HepG2 (cell line): ENCODE measurements at regions not wholly inside any gene's neighbourhood (a gene's known extent, or its start where the extent isn't known, plus 50 kb on each side); places are given as distances from the start of the nearest gene placed in this dataset.

Source experiments
- ATAC-seq: fragments of 200-7000 bp; cut with Tn5 transposase; 3 replicates; pipeline ENCODE4 v1.9.1; 2020; ENCODE audit warnings: mild to moderate bottlenecking, moderate library complexity
- BruUV-seq: library from RNA; stranded (reverse); fragments of 400-500 nt; replicated peaks from 2 replicates; lab custom pipeline; 2021; lab: Mats Ljungman, UMichigan
- CTCF ChIA-PET: fragments of 300-600 bp; formaldehyde crosslinking; extraction: SDS; loops from one replicate; lab custom pipeline; 2021; ENCODE audit warnings: low total read pairs, inconsistent platforms, low intra/inter-chr PET ratio; lab: Yijun Ruan, JAX
- POLR2A ChIA-PET: fragments of 350-600 bp; sonication (Branson Sonifier 250); formaldehyde crosslinking; loops from one replicate; lab custom pipeline; 2020; ENCODE audit warnings: antibody characterized with exemption, inconsistent platforms; lab: Yijun Ruan, JAX
- DNase-seq: peaks from one replicate; pipeline ENCODE4 v3.0.0-alpha.2; 2015; ENCODE audit warnings: low spot score
- FAIRE-seq: peaks from 3 replicates; lab custom pipeline; 2011; peaks lifted over from hg19 to GRCh38; lab: Jason Lieb, UNC
- H2AFZ ChIP-seq: one replicate; pipeline ENCODE4 v1.6.1; 2011; ENCODE audit warnings: low read length, inconsistent platforms
- H3K27ac ChIP-seq: fragments of 300-600 bp; 3 replicates; pipeline ENCODE4 v1.8.0; 2011; ENCODE audit warnings: mixed run types, mild to moderate bottlenecking, mixed read lengths, low read length, inconsistent platforms; ENCODE audit not compliant: insufficient read depth; ENCODE audit errors: extremely low read length
- H3K27me3 ChIP-seq, 2 experiments: fragments of 200-600 bp in 1 of 2; 2 replicates in 1 of 2; 3 replicates in 1 of 2; pipeline versions ENCODE4 v1.6.0 to v1.8.0; 2011; ENCODE audit warnings: low read length in 2 of 2, mild to moderate bottlenecking in 2 of 2, moderate library complexity in 2 of 2, inconsistent platforms in 1 of 2; ENCODE audit not compliant: insufficient read depth in 2 of 2, control insufficient read depth in 1 of 2
- H3K36me3 ChIP-seq, 2 experiments: fragments of 200-600 bp in 1 of 2; replicated peaks in 1 of 2; 2 replicates in 1 of 2; 3 replicates in 1 of 2; pipeline versions ENCODE4 v1.5.1 to v1.8.0; 2011; ENCODE audit warnings: low read length in 2 of 2, inconsistent platforms in 1 of 2; ENCODE audit not compliant: insufficient read depth in 2 of 2, control insufficient read depth in 1 of 2
- H3K4me1 ChIP-seq: 2 replicates; pipeline ENCODE4 v1.5.1; 2012; ENCODE audit warnings: low read length, inconsistent platforms; ENCODE audit not compliant: insufficient read depth
- H3K4me2 ChIP-seq: 2 replicates; pipeline ENCODE4 v1.6.0; 2011; ENCODE audit warnings: low read depth, low read length, inconsistent platforms
- H3K4me3 ChIP-seq, 3 experiments: fragments of 200-600 bp in 1 of 3; sonication (generic), shearing (Covaris generic) in 1 of 3; replicated peaks in 1 of 3; 2 replicates each; pipeline ENCODE4 v1.5.1; 2011 to 2016; ENCODE audit warnings: low read length in 3 of 3, inconsistent platforms in 2 of 3, low read depth in 2 of 3, mild to moderate bottlenecking in 2 of 3, control low read depth in 1 of 3, mixed read lengths in 1 of 3; ENCODE audit not compliant: insufficient read depth in 1 of 3
- H3K79me2 ChIP-seq: one replicate; pipeline ENCODE4 v1.6.1; 2011; ENCODE audit warnings: low read length, inconsistent platforms; ENCODE audit not compliant: insufficient read depth
- H3K9ac ChIP-seq: 2 replicates; pipeline ENCODE4 v1.6.0; 2011; ENCODE audit warnings: mild to moderate bottlenecking, low read depth, low read length, inconsistent platforms; ENCODE audit not compliant: insufficient read depth
- H3K9me3 ChIP-seq: 2 replicates; pipeline ENCODE4 v1.5.1; 2012; ENCODE audit warnings: mild to moderate bottlenecking, low read length
- H4K20me1 ChIP-seq: 2 replicates; pipeline ENCODE4 v1.6.0; 2011; ENCODE audit warnings: inconsistent platforms, mild to moderate bottlenecking, low read length, moderate library complexity; ENCODE audit not compliant: insufficient read depth
- ATRX ChIP-seq: sonication (generic); formaldehyde crosslinking; IDR thresholded peaks from 2 replicates; pipeline ENCODE4 v1.4.0; 2020; ENCODE audit warnings: missing genetic modification reagents, borderline replicate concordance
- IRX3 ChIP-seq: sonication (generic); formaldehyde crosslinking; IDR thresholded peaks from 2 replicates; pipeline ENCODE4 v1.8.1; 2023; ENCODE audit warnings: mild to moderate bottlenecking, low read depth, missing genetic modification reagents, borderline replicate concordance
- NFE2L2 ChIP-seq: fragments of 150-350 bp; IDR thresholded peaks from 2 replicates; pipeline ENCODE4 v1.6.1; 2014; ENCODE audit warnings: low read length
- RFX5 ChIP-seq: IDR thresholded peaks from 2 replicates; pipeline ENCODE4 v1.6.1; 2011; ENCODE audit warnings: low read depth, low read length, improper control_type of control experiment
- TGIF2 ChIP-seq: IDR thresholded peaks from 2 replicates; pipeline ENCODE4 v1.6.1; 2016; ENCODE audit warnings: control low read depth, missing compliant biosample characterization
- U2AF1 ChIP-seq: fragments of 200-400 bp; formaldehyde crosslinking; optimal IDR thresholded peaks from 2 replicates; pipeline ENCODE3; 2017; ENCODE audit warnings: mild to moderate bottlenecking, low read depth, low read length
- ZNF143 ChIP-seq: sonication (generic); formaldehyde crosslinking; IDR thresholded peaks from 2 replicates; pipeline ENCODE4 v1.4.0; 2020; ENCODE audit warnings: missing genetic modification reagents
- ZNF253 ChIP-seq: sonication (generic); formaldehyde crosslinking; IDR thresholded peaks from 2 replicates; pipeline ENCODE4 v1.8.0; 2022; ENCODE audit warnings: mild to moderate bottlenecking, missing genetic modification reagents, borderline replicate concordance
- ZNF414 ChIP-seq: sonication (generic); formaldehyde crosslinking; IDR thresholded peaks from 2 replicates; pipeline ENCODE4 v1.5.0; 2020; ENCODE audit warnings: missing genetic modification reagents
- ZNF614 ChIP-seq: IDR thresholded peaks from 2 replicates; pipeline ENCODE4 v1.6.1; 2018; ENCODE audit warnings: missing biosample characterization, missing genetic modification reagents, inconsistent platforms, borderline replicate concordance
- ZNF75D ChIP-seq: sonication (generic); formaldehyde crosslinking; IDR thresholded peaks from 2 replicates; pipeline ENCODE4 v1.8.1; 2023; ENCODE audit warnings: missing genetic modification reagents, mild to moderate bottlenecking, borderline replicate concordance
- WGBS: methylation state at CpG from one replicate; pipeline ENCODE4 v1.1.6; 2017; ENCODE audit warnings: low lambda C conversion rate; 5-methylcytosine and 5-hydroxymethylcytosine counted together
- in situ Hi-C: cut with HindIII; loops from 2 replicates; pipeline ENCODE4 v1.10.0; 2017; ENCODE audit warnings: low pct_unique_long_range_greater_than_20kb; ENCODE audit not compliant: extremely low pct_ligation_motif_present
- intact Hi-C: fragments of 100-400 bp; cut with micrococcal nuclease; formaldehyde crosslinking; loops from one replicate; pipeline ENCODE4 v1.10.0; 2022; ENCODE audit not compliant: unreplicated experiment
- TF ChIP-seq, protein P1 (sequence below): sonication (generic); formaldehyde crosslinking; IDR thresholded peaks from 2 replicates; pipeline ENCODE4 v1.5.0; 2020; ENCODE audit warnings: mild to moderate bottlenecking, missing genetic modification reagents
- TF ChIP-seq, protein P2 (sequence below): IDR thresholded peaks from 2 replicates; pipeline ENCODE4 v1.6.1; 2012; ENCODE audit warnings: low read length, improper control_type of control experiment
- TF ChIP-seq, protein P3 (sequence below): sonication (generic); formaldehyde crosslinking; IDR thresholded peaks from 2 replicates; pipeline ENCODE4 v1.4.0; 2020; ENCODE audit warnings: missing genetic modification reagents

GRCh38 chr7:37524797-37525196, 76.1 kb upstream of the ELMO1 start:
- Histone ChIP-seq H3K9me3 (no peaks in the 10 kb centered on the region), H3K79me2 (no peaks in the 10 kb centered on the region), H3K27ac (no peak overlapping the region), H2AFZ (no peak overlapping the region), H3K9ac (no peak overlapping the region), H4K20me1 (no peaks in the 10 kb centered on the region), H3K4me1 (no peaks in the 10 kb centered on the region), H3K4me2 (no peak overlapping the region), H3K27me3 (no peaks in the 10 kb centered on the region), H3K36me3 (no peaks in the 10 kb centered on the region), H3K4me3 (no peak overlapping the region)
- ChIA-PET POLR2A (no interaction called here), CTCF (no interaction called here)
- 0% methylated on average over 2 of the region's 2 CpGs for WGBS
- FAIRE-seq (no peak), ATAC-seq (no peak), DNase-seq (no peak)
- TF ChIP-seq IRX3 (CRISPR knock-in tag) (no peak), TGIF2 (CRISPR knock-in tag) (no peak), ATRX (CRISPR knock-in tag) (no peak), RFX5 (no peak), ZNF414 (CRISPR knock-in tag) (no peak), ZNF75D (no peak), ZNF143 (no peak), NFE2L2 (no peak), U2AF1 (no peak), ZNF614 (no peak), ZNF253 (CRISPR knock-in tag) (no peak)
- TF ChIP-seq, protein P1, sequence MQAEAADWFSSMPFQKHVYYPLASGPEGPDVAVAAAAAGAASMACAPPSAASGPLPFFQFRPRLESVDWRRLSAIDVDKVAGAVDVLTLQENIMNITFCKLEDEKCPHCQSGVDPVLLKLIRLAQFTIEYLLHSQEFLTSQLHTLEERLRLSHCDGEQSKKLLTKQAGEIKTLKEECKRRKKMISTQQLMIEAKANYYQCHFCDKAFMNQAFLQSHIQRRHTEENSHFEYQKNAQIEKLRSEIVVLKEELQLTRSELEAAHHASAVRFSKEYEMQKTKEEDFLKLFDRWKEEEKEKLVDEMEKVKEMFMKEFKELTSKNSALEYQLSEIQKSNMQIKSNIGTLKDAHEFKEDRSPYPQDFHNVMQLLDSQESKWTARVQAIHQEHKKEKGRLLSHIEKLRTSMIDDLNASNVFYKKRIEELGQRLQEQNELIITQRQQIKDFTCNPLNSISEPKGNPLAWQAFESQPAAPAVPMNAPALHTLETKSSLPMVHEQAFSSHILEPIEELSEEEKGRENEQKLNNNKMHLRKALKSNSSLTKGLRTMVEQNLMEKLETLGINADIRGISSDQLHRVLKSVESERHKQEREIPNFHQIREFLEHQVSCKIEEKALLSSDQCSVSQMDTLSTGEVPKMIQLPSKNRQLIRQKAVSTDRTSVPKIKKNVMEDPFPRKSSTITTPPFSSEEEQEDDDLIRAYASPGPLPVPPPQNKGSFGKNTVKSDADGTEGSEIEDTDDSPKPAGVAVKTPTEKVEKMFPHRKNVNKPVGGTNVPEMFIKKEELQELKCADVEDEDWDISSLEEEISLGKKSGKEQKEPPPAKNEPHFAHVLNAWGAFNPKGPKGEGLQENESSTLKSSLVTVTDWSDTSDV (CRISPR knock-in tag): no peak
- TF ChIP-seq, protein P2, sequence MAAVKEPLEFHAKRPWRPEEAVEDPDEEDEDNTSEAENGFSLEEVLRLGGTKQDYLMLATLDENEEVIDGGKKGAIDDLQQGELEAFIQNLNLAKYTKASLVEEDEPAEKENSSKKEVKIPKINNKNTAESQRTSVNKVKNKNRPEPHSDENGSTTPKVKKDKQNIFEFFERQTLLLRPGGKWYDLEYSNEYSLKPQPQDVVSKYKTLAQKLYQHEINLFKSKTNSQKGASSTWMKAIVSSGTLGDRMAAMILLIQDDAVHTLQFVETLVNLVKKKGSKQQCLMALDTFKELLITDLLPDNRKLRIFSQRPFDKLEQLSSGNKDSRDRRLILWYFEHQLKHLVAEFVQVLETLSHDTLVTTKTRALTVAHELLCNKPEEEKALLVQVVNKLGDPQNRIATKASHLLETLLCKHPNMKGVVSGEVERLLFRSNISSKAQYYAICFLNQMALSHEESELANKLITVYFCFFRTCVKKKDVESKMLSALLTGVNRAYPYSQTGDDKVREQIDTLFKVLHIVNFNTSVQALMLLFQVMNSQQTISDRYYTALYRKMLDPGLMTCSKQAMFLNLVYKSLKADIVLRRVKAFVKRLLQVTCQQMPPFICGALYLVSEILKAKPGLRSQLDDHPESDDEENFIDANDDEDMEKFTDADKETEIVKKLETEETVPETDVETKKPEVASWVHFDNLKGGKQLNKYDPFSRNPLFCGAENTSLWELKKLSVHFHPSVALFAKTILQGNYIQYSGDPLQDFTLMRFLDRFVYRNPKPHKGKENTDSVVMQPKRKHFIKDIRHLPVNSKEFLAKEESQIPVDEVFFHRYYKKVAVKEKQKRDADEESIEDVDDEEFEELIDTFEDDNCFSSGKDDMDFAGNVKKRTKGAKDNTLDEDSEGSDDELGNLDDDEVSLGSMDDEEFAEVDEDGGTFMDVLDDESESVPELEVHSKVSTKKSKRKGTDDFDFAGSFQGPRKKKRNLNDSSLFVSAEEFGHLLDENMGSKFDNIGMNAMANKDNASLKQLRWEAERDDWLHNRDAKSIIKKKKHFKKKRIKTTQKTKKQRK: no peak
- TF ChIP-seq, protein P3, sequence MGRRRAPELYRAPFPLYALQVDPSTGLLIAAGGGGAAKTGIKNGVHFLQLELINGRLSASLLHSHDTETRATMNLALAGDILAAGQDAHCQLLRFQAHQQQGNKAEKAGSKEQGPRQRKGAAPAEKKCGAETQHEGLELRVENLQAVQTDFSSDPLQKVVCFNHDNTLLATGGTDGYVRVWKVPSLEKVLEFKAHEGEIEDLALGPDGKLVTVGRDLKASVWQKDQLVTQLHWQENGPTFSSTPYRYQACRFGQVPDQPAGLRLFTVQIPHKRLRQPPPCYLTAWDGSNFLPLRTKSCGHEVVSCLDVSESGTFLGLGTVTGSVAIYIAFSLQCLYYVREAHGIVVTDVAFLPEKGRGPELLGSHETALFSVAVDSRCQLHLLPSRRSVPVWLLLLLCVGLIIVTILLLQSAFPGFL (CRISPR knock-in tag): no peak
- intact Hi-C loops (no loop called here), in situ Hi-C loops (loop anchor here (25.0 kb wide), 1 partner anchor 312 kb away; no protein-coding TSS in a partner anchor)
- no TSS peak for BruUV-seq
